ENCODE measurements at regions not wholly inside any gene's neighbourhood (a gene's known extent, or its start where the extent isn't known, plus 50 kb on each side); places are given as distances from the start of the nearest gene placed in this dataset.
A peak's percentile ranks its signal among the peaks of the same experiment; 100 is the strongest.

DNA sequence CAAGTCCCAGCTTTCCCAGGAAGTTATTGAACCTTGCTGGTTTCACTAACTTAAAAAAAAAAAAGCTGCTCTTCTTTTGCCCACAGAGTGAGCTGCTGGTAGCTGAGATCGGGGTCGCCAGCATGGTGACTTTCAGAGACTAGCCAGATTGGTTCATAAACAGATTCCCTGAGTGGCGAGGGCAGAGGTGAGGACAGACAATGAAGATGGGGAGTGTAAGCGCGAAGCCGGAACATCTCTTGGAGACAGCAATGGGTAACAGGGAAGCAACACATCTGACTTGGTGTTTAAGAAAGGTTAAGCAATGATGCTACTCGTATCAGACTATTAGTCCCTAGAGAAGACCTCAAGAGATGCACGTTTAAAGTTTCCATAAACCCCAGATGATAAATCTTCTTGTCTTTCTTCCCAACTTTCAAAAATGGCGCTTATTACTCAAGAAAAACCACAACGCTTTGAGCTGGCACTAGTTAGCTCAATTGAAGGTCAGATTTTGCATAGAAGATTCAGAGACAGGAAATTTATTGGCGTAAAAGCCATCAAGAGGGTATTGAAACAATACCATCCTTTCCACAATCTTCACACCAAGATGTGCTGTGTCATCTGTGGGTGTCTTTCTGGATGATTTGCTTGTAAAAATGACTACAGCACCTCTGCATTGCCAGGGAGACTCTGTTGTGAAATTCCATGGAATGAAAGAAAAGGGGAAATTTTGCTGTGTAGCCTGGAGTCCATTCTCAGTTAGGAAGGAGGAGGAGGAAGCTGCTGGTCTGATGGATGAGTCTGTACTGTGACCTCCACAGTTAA, 193.1 kb upstream of the CXCR4 start:
- Histone ChIP-seq H3K27me3 (ENCODE audit: control insufficient read depth, insufficient read depth, low read length) (no peaks in the 10 kb centered on the region), H3K36me3 (ENCODE audit: control insufficient read depth in 2 of 3, insufficient read depth in 3 of 3, low read length in 3 of 3) (no peaks in the 10 kb centered on the region), H3K9ac (ENCODE audit: low read length in 3 of 3) (no peak overlapping the region), H3K4me1 (ENCODE audit: control insufficient read depth in 2 of 3, insufficient read depth in 2 of 3, low read depth in 1 of 3, low read length in 3 of 3) (no peaks in the 10 kb centered on the region), H3K4me3 (ENCODE audit: low read length in 3 of 3) (no peak overlapping the region), H3K27ac (ENCODE audit: low read depth in 2 of 2, low read length in 2 of 2) (no peak overlapping the region), H3K9me3 (ENCODE audit: control insufficient read depth in 2 of 3, insufficient read depth in 1 of 3, low read length in 3 of 3) (no peaks in the 10 kb centered on the region)
- intact Hi-C loops (cut with DNase I) = no loop called here
- TF ChIP-seq CTCF (IDR thresholded peaks at IDR 0.05; ENCODE audit: borderline replicate concordance, extremely low read depth, insufficient read depth) = no peak
- DNase-seq (peak in 2 of 5 donors; percentile 15 to 30), FAIRE-seq (no peak)

- Histone ChIP-seq H3K4me1 (ENCODE audit: control insufficient read depth in 2 of 3, insufficient read depth in 2 of 3, low read depth in 1 of 3, low read length in 3 of 3) (no peaks in the 10 kb centered on the region), H3K36me3 (ENCODE audit: control insufficient read depth in 2 of 3, insufficient read depth in 3 of 3, low read length in 3 of 3) (no peaks in the 10 kb centered on the region), H3K4me3 (ENCODE audit: low read length in 3 of 3) (no peak overlapping the region), H3K27me3 (ENCODE audit: control insufficient read depth, insufficient read depth, low read length) (no peaks in the 10 kb centered on the region), H3K27ac (ENCODE audit: low read depth in 2 of 2, low read length in 2 of 2) (no peak overlapping the region), H3K9me3 (ENCODE audit: control insufficient read depth in 2 of 3, insufficient read depth in 1 of 3, low read length in 3 of 3) (no peaks in the 10 kb centered on the region), H3K9ac (ENCODE audit: low read length in 3 of 3) (no peak overlapping the region)
- DNase-seq = no peak
- no peak for FAIRE-seq
- no peak for TF ChIP-seq CTCF (IDR thresholded peaks at IDR 0.05; ENCODE audit: borderline replicate concordance, extremely low read depth, insufficient read depth)
- intact Hi-C loops (cut with DNase I) = no loop called here
Measured at GRCh38 chr2:136310005-136310495, 192.1 kb upstream of the CXCR4 start.

DNA sequence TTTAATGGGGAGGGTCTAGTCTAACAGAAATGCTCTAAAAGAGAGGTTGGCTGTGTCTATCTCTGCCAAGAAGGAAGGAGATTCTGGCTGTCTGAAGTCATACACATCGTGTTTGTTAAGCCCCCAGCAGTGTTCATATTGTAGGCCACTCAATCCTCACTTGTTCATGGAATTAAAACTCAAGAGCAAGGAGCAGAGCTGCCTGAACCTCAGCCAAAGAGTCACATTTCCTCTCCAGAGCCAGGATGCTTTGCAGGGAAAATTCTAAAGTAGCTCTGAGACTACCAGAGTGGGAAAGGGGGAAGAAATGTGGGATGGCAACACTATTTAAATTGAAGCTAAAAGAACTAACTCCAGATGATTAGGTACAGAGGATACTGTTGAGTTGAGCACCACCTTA, 190.7 kb upstream of the CXCR4 start:
- Histone ChIP-seq H3K36me3 (ENCODE audit: control insufficient read depth in 2 of 3, insufficient read depth in 3 of 3, low read length in 3 of 3) (no peaks in the 10 kb centered on the region), H3K9me3 (ENCODE audit: control insufficient read depth in 2 of 3, insufficient read depth in 1 of 3, low read length in 3 of 3) (no peaks in the 10 kb centered on the region), H3K4me3 (ENCODE audit: low read length in 3 of 3) (no peak overlapping the region), H3K4me1 (ENCODE audit: control insufficient read depth in 2 of 3, insufficient read depth in 2 of 3, low read depth in 1 of 3, low read length in 3 of 3) (no peaks in the 10 kb centered on the region), H3K27me3 (ENCODE audit: control insufficient read depth, insufficient read depth, low read length) (no peaks in the 10 kb centered on the region), H3K9ac (ENCODE audit: low read length in 3 of 3) (no peak overlapping the region), H3K27ac (ENCODE audit: low read depth in 2 of 2, low read length in 2 of 2) (no peak overlapping the region)
- DNase-seq (peak in 1 of 5 donors; percentile 8), FAIRE-seq (no peak)
- no peak for TF ChIP-seq CTCF (IDR thresholded peaks at IDR 0.05; ENCODE audit: borderline replicate concordance, extremely low read depth, insufficient read depth)
- intact Hi-C loops (cut with DNase I) = no loop called here

All from kidney (tissue), 13 donors.